NCI-H146 treated with DMSO at 0.1 percent for 48 hours (cell line): ENCODE measurements at regions not wholly inside any gene's neighbourhood (a gene's known extent, or its start where the extent isn't known, plus 50 kb on each side); places are given as distances from the start of the nearest gene placed in this dataset.

Source experiments
- DNase-seq: peaks from one replicate; lab custom pipeline; 2025; ENCODE audit not compliant: unreplicated experiment; lab: John Stamatoyannopoulos, UW

GRCh38 chr14:38103542-38104225, 104.0 kb upstream of the SSTR1 start:
- no peak for DNase-seq

GRCh38 chr14:38105106-38105702, 102.5 kb upstream of the SSTR1 start:
- no peak for DNase-seq

- DNase-seq, result no peak
Measured at GRCh38 chr14:38107216-38107631, 100.5 kb upstream of the SSTR1 start.

- no peak for DNase-seq
Measured at GRCh38 chr14:38108681-38109080, 99.0 kb upstream of the SSTR1 start.

GRCh38 chr14:38110258-38110657, 97.4 kb upstream of the SSTR1 start:
- DNase-seq, result no peak

GRCh38 chr14:38111046-38111445, 96.7 kb upstream of the SSTR1 start:
- DNase-seq, result no peak

GRCh38 chr14:38113546-38113945, 94.2 kb upstream of the SSTR1 start:
- no peak for DNase-seq

GRCh38 chr14:38116895-38117294, 90.8 kb upstream of the SSTR1 start:
- DNase-seq, result no peak

- no peak for DNase-seq
Measured at GRCh38 chr14:38120109-38120508, 87.6 kb upstream of the SSTR1 start.

- DNase-seq, result no peak
Measured at GRCh38 chr14:38121320-38122020, 86.2 kb upstream of the SSTR1 start.

- DNase-seq, result no peak
Measured at GRCh38 chr14:38122241-38122640, 85.5 kb upstream of the SSTR1 start.

- DNase-seq, result no peak
Measured at GRCh38 chr14:38124506-38124905, 83.2 kb upstream of the SSTR1 start.

GRCh38 chr14:38125481-38126037, 82.1 kb upstream of the SSTR1 start:
- DNase-seq, result peak; percentile 78

GRCh38 chr14:38127356-38127755, 80.3 kb upstream of the SSTR1 start:
- no peak for DNase-seq

- no peak for DNase-seq
Measured at GRCh38 chr14:38127784-38128183, 79.9 kb upstream of the SSTR1 start.

- no peak for DNase-seq
Measured at GRCh38 chr14:38128640-38129039, 79.1 kb upstream of the SSTR1 start.

GRCh38 chr14:38129192-38129591, 78.5 kb upstream of the SSTR1 start:
- no peak for DNase-seq

- no peak for DNase-seq
Measured at GRCh38 chr14:38129705-38130104, 78.0 kb upstream of the SSTR1 start.

GRCh38 chr14:38134416-38135030, 73.2 kb upstream of the SSTR1 start:
- no peak for DNase-seq

- DNase-seq, result no peak
Measured at GRCh38 chr14:38135106-38135867, 72.4 kb upstream of the SSTR1 start.

GRCh38 chr14:38137005-38137404, 70.7 kb upstream of the SSTR1 start:
- no peak for DNase-seq
